ENCODE measurements at regions not wholly inside any gene's neighbourhood (a gene's known extent, or its start where the extent isn't known, plus 50 kb on each side); places are given as distances from the start of the nearest gene placed in this dataset.

GRCh38 chr18:55072181-55072580 lies 112.9 kb upstream of the CCDC68 start:
- Histone ChIP-seq H3K36me3 (ENCODE audit: low read depth, low read length) (no peaks in the 10 kb centered on the region), H2AFZ (ENCODE audit: low read length) (no peak overlapping the region), H3F3A (ENCODE audit: low read length, unreplicated experiment) (no peaks in the 10 kb centered on the region), H3K4me2 (ENCODE audit: low read length) (no peak overlapping the region), H3K9ac (ENCODE audit: low read length) (no peak overlapping the region), H3K9me3 (ENCODE audit: low read length) (no peaks in the 10 kb centered on the region), H3K27ac (ENCODE audit: low read length) (no peak overlapping the region), H4K20me1 (ENCODE audit: low read length) (no peaks in the 10 kb centered on the region), H3K4me3 (ENCODE audit: low read length) (no peak overlapping the region), H3K4me1 (ENCODE audit: insufficient read depth, low read length) (peaks cover 8% of the 10 kb centered on the region), H3K27me3 (ENCODE audit: low read length) (no peaks in the 10 kb centered on the region), H3K9me2 (replicated peaks; ENCODE audit: low read length) (no peaks in the 10 kb centered on the region), H3K79me2 (ENCODE audit: low read length) (no peaks in the 10 kb centered on the region)
- BruUV-seq (replicated peaks), result no TSS peak
- ATAC-seq, result no peak
- TF ChIP-seq EZH2 (IDR thresholded peaks at IDR 0.05; ENCODE audit: low read length, unreplicated experiment) (no peak), EZH2phosphoT487 (IDR thresholded peaks at IDR 0.05; ENCODE audit: borderline replicate concordance, low read length) (no peak), CTCF (conservative IDR thresholded peaks at IDR 0.05; ENCODE audit: low read depth, low read length) (no peak)
- POLR2A ChIA-PET (ENCODE audit: unreplicated experiment), result no interaction called here
- CTCF ChIA-PET, result no interaction called here
- no peak for DNase-seq
- intact Hi-C loops (cut with micrococcal nuclease), result no loop called here

GRCh38 chr18:55069497-55069896 lies 110.2 kb upstream of the CCDC68 start:
- ChIA-PET POLR2A (ENCODE audit: unreplicated experiment) (no interaction called here), CTCF (no interaction called here)
- no peak overlapping the region for H3K4me3 ChIP-seq (ENCODE audit: low read length)
- DNase-seq (no peak), ATAC-seq (no peak)
- no peaks in the 10 kb centered on the region for H3F3A ChIP-seq (ENCODE audit: low read length, unreplicated experiment)
- no peaks in the 10 kb centered on the region for H3K9me3 ChIP-seq (ENCODE audit: low read length)
- no peak overlapping the region for H3K4me2 ChIP-seq (ENCODE audit: low read length)
- no peaks in the 10 kb centered on the region for H3K36me3 ChIP-seq (ENCODE audit: low read depth, low read length)
- H4K20me1 ChIP-seq (ENCODE audit: low read length), result no peaks in the 10 kb centered on the region
- no peaks in the 10 kb centered on the region for H3K9me2 ChIP-seq (replicated peaks; ENCODE audit: low read length)
- H3K9ac ChIP-seq (ENCODE audit: low read length), result no peak overlapping the region
- H3K27ac ChIP-seq (ENCODE audit: low read length), result no peak overlapping the region
- intact Hi-C loops (cut with micrococcal nuclease), result no loop called here
- peaks cover 8% of the 10 kb centered on the region for H3K4me1 ChIP-seq (ENCODE audit: insufficient read depth, low read length)
- no peaks in the 10 kb centered on the region for H3K79me2 ChIP-seq (ENCODE audit: low read length)
- BruUV-seq (replicated peaks), result no TSS peak
- no peaks in the 10 kb centered on the region for H3K27me3 ChIP-seq (ENCODE audit: low read length)
- TF ChIP-seq EZH2phosphoT487 (IDR thresholded peaks at IDR 0.05; ENCODE audit: borderline replicate concordance, low read length) (no peak), EZH2 (IDR thresholded peaks at IDR 0.05; ENCODE audit: low read length, unreplicated experiment) (no peak), CTCF (conservative IDR thresholded peaks at IDR 0.05; ENCODE audit: low read depth, low read length) (no peak)
- H2AFZ ChIP-seq (ENCODE audit: low read length), result no peak overlapping the region

DNA sequence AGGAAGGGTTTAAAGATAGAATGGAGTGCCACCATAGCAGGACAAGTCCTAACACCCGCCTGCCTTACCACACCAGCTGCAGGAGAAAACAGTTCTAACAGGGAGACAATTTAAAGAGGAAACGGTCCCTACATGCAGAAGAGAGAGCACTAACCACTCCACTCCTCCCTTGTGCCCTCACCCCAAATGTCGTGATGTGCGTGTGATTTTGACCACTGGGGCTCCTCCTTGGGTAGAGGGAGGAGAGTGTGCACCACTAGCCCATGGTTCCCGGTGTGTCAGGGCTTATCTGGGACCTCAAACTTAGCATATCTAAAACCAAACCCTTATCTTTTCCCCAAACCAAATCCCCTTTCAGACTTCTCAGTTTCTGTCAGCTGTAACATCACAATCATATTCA lies 105.5 kb upstream of the CCDC68 start:
- Histone ChIP-seq H3K4me2 (ENCODE audit: low read length) (no peak overlapping the region), H3K4me3 (ENCODE audit: low read length) (no peak overlapping the region), H3K36me3 (ENCODE audit: low read depth, low read length) (no peaks in the 10 kb centered on the region), H3K79me2 (ENCODE audit: low read length) (no peaks in the 10 kb centered on the region), H3K9me2 (replicated peaks; ENCODE audit: low read length) (no peaks in the 10 kb centered on the region), H3K9me3 (ENCODE audit: low read length) (no peaks in the 10 kb centered on the region), H3K27ac (ENCODE audit: low read length) (no peak overlapping the region), H2AFZ (ENCODE audit: low read length) (no peak overlapping the region), H4K20me1 (ENCODE audit: low read length) (no peaks in the 10 kb centered on the region), H3K4me1 (ENCODE audit: insufficient read depth, low read length) (peaks cover 6% of the 10 kb centered on the region; the same call in 1 of the 2 replicates), H3K9ac (ENCODE audit: low read length) (no peak overlapping the region), H3K27me3 (ENCODE audit: low read length) (no peaks in the 10 kb centered on the region), H3F3A (ENCODE audit: low read length, unreplicated experiment) (no peaks in the 10 kb centered on the region)
- DNase-seq (no peak), ATAC-seq (no peak)
- BruUV-seq (replicated peaks), result no TSS peak
- ChIA-PET CTCF (no interaction called here), POLR2A (ENCODE audit: unreplicated experiment) (no interaction called here)
- TF ChIP-seq EZH2 (IDR thresholded peaks at IDR 0.05; ENCODE audit: low read length, unreplicated experiment), result no peak
- no peak for TF ChIP-seq CTCF (conservative IDR thresholded peaks at IDR 0.05; ENCODE audit: low read depth, low read length)
- TF ChIP-seq EZH2phosphoT487 (IDR thresholded peaks at IDR 0.05; ENCODE audit: borderline replicate concordance, low read length), result no peak
- intact Hi-C loops (cut with micrococcal nuclease), result no loop called here
